ENCODE measurements at regions not wholly inside any gene's neighbourhood (a gene's known extent, or its start where the extent isn't known, plus 50 kb on each side); places are given as distances from the start of the nearest gene placed in this dataset.

GRCh38 chr1:37410105-37410504, 64.3 kb upstream of the ZC3H12A start (continued):
- TF ChIP-seq STAT1 (IDR thresholded peaks at IDR 0.05; ENCODE audit: unreplicated experiment) = no peak
- no peak for TF ChIP-seq CREB1 (CRISPR knock-in tag; IDR thresholded peaks at IDR 0.05; ENCODE audit: low read depth)
- TF ChIP-seq CTCF (conservative IDR thresholded peaks at IDR 0.05; ENCODE audit: low read depth in 2 of 2) = no peak
- TF ChIP-seq ZNF331 (CRISPR knock-in tag; IDR thresholded peaks at IDR 0.05; ENCODE audit: low read depth) = no peak
- TF ChIP-seq REST (IDR thresholded peaks at IDR 0.05; ENCODE audit: unreplicated experiment) = no peak

- TF ChIP-seq, protein P1, sequence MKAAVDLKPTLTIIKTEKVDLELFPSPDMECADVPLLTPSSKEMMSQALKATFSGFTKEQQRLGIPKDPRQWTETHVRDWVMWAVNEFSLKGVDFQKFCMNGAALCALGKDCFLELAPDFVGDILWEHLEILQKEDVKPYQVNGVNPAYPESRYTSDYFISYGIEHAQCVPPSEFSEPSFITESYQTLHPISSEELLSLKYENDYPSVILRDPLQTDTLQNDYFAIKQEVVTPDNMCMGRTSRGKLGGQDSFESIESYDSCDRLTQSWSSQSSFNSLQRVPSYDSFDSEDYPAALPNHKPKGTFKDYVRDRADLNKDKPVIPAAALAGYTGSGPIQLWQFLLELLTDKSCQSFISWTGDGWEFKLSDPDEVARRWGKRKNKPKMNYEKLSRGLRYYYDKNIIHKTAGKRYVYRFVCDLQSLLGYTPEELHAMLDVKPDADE (IDR thresholded peaks at IDR 0.05) = no peak
- TF ChIP-seq ZNF114 (CRISPR knock-in tag; IDR thresholded peaks at IDR 0.05) (no peak), REST (IDR thresholded peaks at IDR 0.05; ENCODE audit: unreplicated experiment) (peak; percentile 91), ZNF331 (CRISPR knock-in tag; IDR thresholded peaks at IDR 0.05; ENCODE audit: low read depth) (no peak)
- peaks cover 24% of the 10 kb centered on the region for H3K4me1 Mint-ChIP-seq
- Histone ChIP-seq H3F3A (replicated peaks; ENCODE audit: low read depth) (no peaks in the 10 kb centered on the region), H3K36me3 (ENCODE audit: insufficient read depth) (no peaks in the 10 kb centered on the region), H3K9me2 (ENCODE audit: insufficient read depth) (no peaks in the 10 kb centered on the region), H3K4me3 (no peak overlapping the region), H3K4me1 (ENCODE audit: insufficient read depth) (peaks cover 12% of the 10 kb centered on the region), H2AFZ (no peak overlapping the region), H3K27me3 (ENCODE audit: insufficient read depth) (no peaks in the 10 kb centered on the region), H3K27ac (ENCODE audit: low read depth) (no peak overlapping the region), H3K4me2 (peak overlapping the region; percentile 51; the same call in 1 of the 2 replicates), H3K79me2 (replicated peaks; ENCODE audit: insufficient read depth) (no peaks in the 10 kb centered on the region), H4K20me1 (replicated peaks; ENCODE audit: insufficient read depth) (no peaks in the 10 kb centered on the region)
- DNase-seq (ENCODE audit: low spot score) (peak; percentile 91), ATAC-seq (peak; percentile 98)
- H3K27me3 Mint-ChIP-seq (ENCODE audit: insufficient read depth, low read depth, poor library complexity) = peaks cover 8% of the 10 kb centered on the region
- H3K4me3 Mint-ChIP-seq = no peak overlapping the region
- peaks cover 4% of the 10 kb centered on the region for H3K36me3 Mint-ChIP-seq (ENCODE audit: low read depth)
- no peak overlapping the region for H3K27ac Mint-ChIP-seq
- H3K9me3 Mint-ChIP-seq = peaks cover 16% of the 10 kb centered on the region
These were observed 63.6 kb upstream of the ZC3H12A start for GRCh38 chr1:37410815-37411214.
